Endodermal cell (in vitro differentiated cells): ENCODE measurements at regions not wholly inside any gene's neighbourhood (a gene's known extent, or its start where the extent isn't known, plus 50 kb on each side); places are given as distances from the start of the nearest gene placed in this dataset.

Experiments
- DNase-seq: peaks from one replicate; pipeline ENCODE4 v3.0.0-alpha.2; 2017
- H3K27ac ChIP-seq: 2 replicates; pipeline ENCODE4 v1.5.1; 2013; ENCODE audit warnings: mild to moderate bottlenecking, low read depth, low read length, moderate library complexity
- H3K27me3 ChIP-seq: 2 replicates; pipeline ENCODE4 v1.6.1; 2013; ENCODE audit warnings: mild to moderate bottlenecking, low read length, moderate library complexity; ENCODE audit not compliant: insufficient read depth, control insufficient read depth, poor library complexity, severe bottlenecking
- H3K36me3 ChIP-seq: 2 replicates; pipeline ENCODE4 v1.7.0; 2013; ENCODE audit warnings: mild to moderate bottlenecking, low read length, moderate library complexity; ENCODE audit not compliant: control insufficient read depth, insufficient read depth
- H3K4me1 ChIP-seq: one replicate; pipeline ENCODE4 v1.7.0; 2013; ENCODE audit warnings: low read length; ENCODE audit not compliant: control insufficient read depth, insufficient read depth
- H3K4me3 ChIP-seq: 2 replicates; pipeline ENCODE4 v1.5.1; 2013; ENCODE audit warnings: mild to moderate bottlenecking, low read length, moderate library complexity
- H3K9ac ChIP-seq: 2 replicates; pipeline ENCODE4 v1.6.1; 2013; ENCODE audit warnings: mild to moderate bottlenecking, low read length, moderate library complexity; ENCODE audit not compliant: poor library complexity, severe bottlenecking; ENCODE audit errors: extremely low read depth
- H3K9me3 ChIP-seq: 2 replicates; pipeline ENCODE4 v1.6.1; 2013; ENCODE audit warnings: mild to moderate bottlenecking, low read length, moderate library complexity; ENCODE audit not compliant: control insufficient read depth
- H3K27ac Mint-ChIP-seq: 2 replicates; pipeline ENCODE4 v1.8.0; 2020; ENCODE audit warnings: mixed read lengths
- H3K27me3 Mint-ChIP-seq: 2 replicates; pipeline ENCODE4 v1.8.0; 2021; ENCODE audit warnings: mild to moderate bottlenecking, mixed read lengths; ENCODE audit not compliant: insufficient read depth
- H3K36me3 Mint-ChIP-seq: 2 replicates; pipeline ENCODE4 v1.8.0; 2020; ENCODE audit warnings: low read depth, mixed read lengths
- H3K4me1 Mint-ChIP-seq: 2 replicates; pipeline ENCODE4 v1.8.0; 2020; ENCODE audit warnings: mixed read lengths
- H3K4me3 Mint-ChIP-seq: 2 replicates; pipeline ENCODE4 v1.8.0; 2020; ENCODE audit warnings: mild to moderate bottlenecking, moderate library complexity, mixed read lengths
- H3K9me3 Mint-ChIP-seq: 2 replicates; pipeline ENCODE4 v1.8.0; 2020; ENCODE audit warnings: mild to moderate bottlenecking, mixed read lengths
- TF ChIP-seq, protein P1 (sequence below): fragments of 200-600 bp; sonication (generic); conservative IDR thresholded peaks from 2 replicates; pipeline ENCODE4 v1.5.0; 2021; ENCODE audit warnings: antibody characterized with exemption, mild to moderate bottlenecking

DNA sequence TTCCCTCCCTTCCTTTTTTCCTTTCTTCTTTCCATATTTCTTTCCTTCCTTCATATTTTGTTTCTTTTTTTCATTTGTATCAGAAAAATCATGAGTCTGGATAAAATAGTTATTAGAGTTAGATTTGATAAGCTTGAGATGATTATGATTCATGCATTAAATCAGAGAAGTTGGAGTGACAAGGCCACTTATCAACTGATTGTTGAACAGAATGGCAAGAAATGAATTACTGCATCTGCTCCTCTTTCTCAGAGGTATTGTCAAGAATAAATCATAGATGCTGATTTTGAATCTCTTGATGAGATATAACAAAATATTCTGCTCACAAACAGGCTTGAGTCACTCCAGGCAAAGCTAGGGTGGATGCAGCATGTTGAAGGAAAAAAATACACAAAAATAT, 54.6 kb upstream of the ANO5 start:
- TF ChIP-seq, protein P1, sequence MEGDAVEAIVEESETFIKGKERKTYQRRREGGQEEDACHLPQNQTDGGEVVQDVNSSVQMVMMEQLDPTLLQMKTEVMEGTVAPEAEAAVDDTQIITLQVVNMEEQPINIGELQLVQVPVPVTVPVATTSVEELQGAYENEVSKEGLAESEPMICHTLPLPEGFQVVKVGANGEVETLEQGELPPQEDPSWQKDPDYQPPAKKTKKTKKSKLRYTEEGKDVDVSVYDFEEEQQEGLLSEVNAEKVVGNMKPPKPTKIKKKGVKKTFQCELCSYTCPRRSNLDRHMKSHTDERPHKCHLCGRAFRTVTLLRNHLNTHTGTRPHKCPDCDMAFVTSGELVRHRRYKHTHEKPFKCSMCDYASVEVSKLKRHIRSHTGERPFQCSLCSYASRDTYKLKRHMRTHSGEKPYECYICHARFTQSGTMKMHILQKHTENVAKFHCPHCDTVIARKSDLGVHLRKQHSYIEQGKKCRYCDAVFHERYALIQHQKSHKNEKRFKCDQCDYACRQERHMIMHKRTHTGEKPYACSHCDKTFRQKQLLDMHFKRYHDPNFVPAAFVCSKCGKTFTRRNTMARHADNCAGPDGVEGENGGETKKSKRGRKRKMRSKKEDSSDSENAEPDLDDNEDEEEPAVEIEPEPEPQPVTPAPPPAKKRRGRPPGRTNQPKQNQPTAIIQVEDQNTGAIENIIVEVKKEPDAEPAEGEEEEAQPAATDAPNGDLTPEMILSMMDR = no peak
- Mint-ChIP-seq H3K4me1 (no peaks in the 10 kb centered on the region), H3K27ac (no peak overlapping the region), H3K27me3 (no peaks in the 10 kb centered on the region), H3K4me3 (no peak overlapping the region), H3K36me3 (no peaks in the 10 kb centered on the region), H3K9me3 (no peaks in the 10 kb centered on the region)
- Histone ChIP-seq H3K9ac (no peak overlapping the region), H3K27ac (no peak overlapping the region), H3K4me3 (no peak overlapping the region), H3K27me3 (no peaks in the 10 kb centered on the region), H3K36me3 (no peaks in the 10 kb centered on the region), H3K4me1 (peaks cover 3% of the 10 kb centered on the region), H3K9me3 (no peaks in the 10 kb centered on the region)
- no peak for DNase-seq
